Osteoblast (primary cell): ENCODE measurements at regions not wholly inside any gene's neighbourhood (a gene's known extent, or its start where the extent isn't known, plus 50 kb on each side); places are given as distances from the start of the nearest gene placed in this dataset.

ENCODE experiments used
- DNase-seq: peaks from one replicate; pipeline ENCODE4 v3.0.0; 2011; ENCODE audit warnings: low spot score, mixed read lengths; ENCODE audit not compliant: insufficient read length; ENCODE audit errors: missing footprints
- H2AFZ ChIP-seq: 2 replicates; pipeline ENCODE4 v1.6.0; 2011; ENCODE audit warnings: mild to moderate bottlenecking, low read length
- H3K27ac ChIP-seq: 2 replicates; pipeline ENCODE4 v1.5.1; 2011; ENCODE audit warnings: mild to moderate bottlenecking, low read depth, low read length, moderate library complexity
- H3K27me3 ChIP-seq: 2 replicates; pipeline ENCODE4 v1.6.0; 2012; ENCODE audit warnings: mild to moderate bottlenecking, control low read depth, inconsistent platforms, low read length, moderate library complexity; ENCODE audit not compliant: insufficient read depth
- H3K36me3 ChIP-seq: 2 replicates; pipeline ENCODE4 v1.5.1; 2011; ENCODE audit warnings: mild to moderate bottlenecking, low read length, control low read depth, moderate library complexity; ENCODE audit not compliant: insufficient read depth
- H3K4me1 ChIP-seq: 2 replicates; pipeline ENCODE4 v1.5.1; 2011; ENCODE audit warnings: mild to moderate bottlenecking, low read length, control low read depth, moderate library complexity; ENCODE audit not compliant: insufficient read depth
- H3K4me2 ChIP-seq: 2 replicates; pipeline ENCODE4 v1.6.0; 2011; ENCODE audit warnings: mild to moderate bottlenecking, low read length; ENCODE audit not compliant: insufficient read depth
- H3K4me3 ChIP-seq: fragments of 200-600 bp; sonication (generic); 3 replicates; pipeline ENCODE4 v1.5.1; 2012; ENCODE audit warnings: mild to moderate bottlenecking, low read length, inconsistent platforms; ENCODE audit not compliant: insufficient read depth
- H3K79me2 ChIP-seq: 2 replicates; pipeline ENCODE4 v1.6.0; 2012; ENCODE audit warnings: mild to moderate bottlenecking, low read length, control low read depth, inconsistent platforms; ENCODE audit not compliant: insufficient read depth
- H3K9me3 ChIP-seq: 2 replicates; pipeline ENCODE4 v1.5.1; 2011; ENCODE audit warnings: low read depth, low read length, control low read depth
- H4K20me1 ChIP-seq: 2 replicates; pipeline ENCODE4 v1.6.0; 2012; ENCODE audit warnings: mild to moderate bottlenecking, low read length, control low read depth; ENCODE audit not compliant: insufficient read depth
- CTCF ChIP-seq: IDR thresholded peaks from 2 replicates; pipeline ENCODE4 v1.5.1; 2011; ENCODE audit warnings: mild to moderate bottlenecking, low read depth, low read length, moderate library complexity; ENCODE audit errors: extremely low read depth

- TF ChIP-seq CTCF, result no peak
- Histone ChIP-seq H3K9me3 (no peaks in the 10 kb centered on the region), H3K4me1 (no peaks in the 10 kb centered on the region), H2AFZ (no peak overlapping the region), H3K79me2 (no peaks in the 10 kb centered on the region), H3K36me3 (no peaks in the 10 kb centered on the region), H3K4me2 (no peak overlapping the region), H3K27ac (no peak overlapping the region), H4K20me1 (no peaks in the 10 kb centered on the region), H3K27me3 (no peaks in the 10 kb centered on the region), H3K4me3 (no peak overlapping the region)
- DNase-seq, result no peak
These were observed 695.1 kb downstream of the TAF11L14 start for GRCh38 chr5:18329328-18329727.

- Histone ChIP-seq H3K79me2 (no peaks in the 10 kb centered on the region), H4K20me1 (no peaks in the 10 kb centered on the region), H2AFZ (no peak overlapping the region), H3K27me3 (no peaks in the 10 kb centered on the region), H3K4me3 (no peak overlapping the region), H3K4me1 (no peaks in the 10 kb centered on the region), H3K36me3 (no peaks in the 10 kb centered on the region), H3K9me3 (no peaks in the 10 kb centered on the region), H3K27ac (no peak overlapping the region), H3K4me2 (no peak overlapping the region)
- no peak for DNase-seq
- TF ChIP-seq CTCF, result no peak
These were observed 699.6 kb downstream of the TAF11L14 start for GRCh38 chr5:18333841-18334240.

- Histone ChIP-seq H3K36me3 (no peaks in the 10 kb centered on the region), H3K27me3 (no peaks in the 10 kb centered on the region), H3K9me3 (no peaks in the 10 kb centered on the region), H3K27ac (no peak overlapping the region), H3K4me1 (no peaks in the 10 kb centered on the region), H4K20me1 (no peaks in the 10 kb centered on the region), H2AFZ (no peak overlapping the region), H3K4me2 (no peak overlapping the region), H3K79me2 (no peaks in the 10 kb centered on the region), H3K4me3 (no peak overlapping the region)
- TF ChIP-seq CTCF, result no peak
- no peak for DNase-seq
These were observed 700.7 kb downstream of the TAF11L14 start for GRCh38 chr5:18334949-18335348.

- Histone ChIP-seq H3K4me3 (no peak overlapping the region), H3K36me3 (no peaks in the 10 kb centered on the region), H3K4me2 (no peak overlapping the region), H2AFZ (no peak overlapping the region), H3K27ac (no peak overlapping the region), H3K4me1 (no peaks in the 10 kb centered on the region), H3K79me2 (no peaks in the 10 kb centered on the region), H3K9me3 (no peaks in the 10 kb centered on the region), H4K20me1 (no peaks in the 10 kb centered on the region), H3K27me3 (no peaks in the 10 kb centered on the region)
- TF ChIP-seq CTCF, result no peak
- no peak for DNase-seq
These were observed 720.6 kb downstream of the TAF11L14 start for GRCh38 chr5:18354828-18355227.
